H1 (cell line): ENCODE measurements at regions not wholly inside any gene's neighbourhood (a gene's known extent, or its start where the extent isn't known, plus 50 kb on each side); places are given as distances from the start of the nearest gene placed in this dataset.
A peak's percentile ranks its signal among the peaks of the same experiment; 100 is the strongest.

Source experiments
- CTCF ChIA-PET: fragments of 300-600 bp; sonication (Branson Sonifier 250); formaldehyde crosslinking; loops from one replicate; lab custom pipeline; 2021; ENCODE audit not compliant: partially characterized antibody; lab: Charles Lee
- POLR2A ChIA-PET: fragments of 300-600 bp; sonication (Branson Sonifier 250); formaldehyde crosslinking; loops from one replicate; lab custom pipeline; 2021; ENCODE audit warnings: inconsistent platforms; ENCODE audit not compliant: partially characterized antibody; lab: Charles Lee
- DNase-seq, 2 experiments: peaks; one replicate each; pipeline versions ENCODE4 v3.0.0 to v3.0.0-alpha.2; 2010 to 2022; ENCODE audit warnings: low spot score in 2 of 2, low read depth in 1 of 2, mixed read lengths in 1 of 2
- FAIRE-seq: peaks from 2 replicates; lab custom pipeline; 2011; peaks lifted over from hg19 to GRCh38; lab: Jason Lieb, UNC
- H2AFZ ChIP-seq: 2 replicates; pipeline ENCODE4 v1.8.1; 2012; ENCODE audit warnings: low read length, inconsistent platforms
- H2AK5ac ChIP-seq: 2 replicates; pipeline ENCODE4 v1.6.1; 2013; ENCODE audit warnings: low read depth, low read length
- H2BK120ac ChIP-seq: replicated peaks from 2 replicates; pipeline ENCODE3; 2013; ENCODE audit warnings: low read depth, low read length, inconsistent platforms
- H2BK12ac ChIP-seq: 2 replicates; pipeline ENCODE4 v1.6.1; 2013; ENCODE audit warnings: low read depth, low read length
- H2BK15ac ChIP-seq: 2 replicates; pipeline ENCODE4 v1.6.1; 2013; ENCODE audit warnings: low read length
- H2BK20ac ChIP-seq: 2 replicates; pipeline ENCODE4 v1.6.1; 2013; ENCODE audit warnings: low read length
- H2BK5ac ChIP-seq: 2 replicates; pipeline ENCODE4 v1.6.1; 2013; ENCODE audit warnings: low read depth, low read length
- H3K14ac ChIP-seq: 2 replicates; pipeline ENCODE4 v1.6.1; 2013; ENCODE audit warnings: inconsistent platforms; ENCODE audit not compliant: insufficient read length
- H3K18ac ChIP-seq: 2 replicates; pipeline ENCODE4 v1.6.1; 2013; ENCODE audit warnings: low read length; ENCODE audit errors: extremely low read depth
- H3K23ac ChIP-seq: 2 replicates; pipeline ENCODE4 v1.6.1; 2013; ENCODE audit warnings: inconsistent platforms; ENCODE audit not compliant: insufficient read length
- H3K23me2 ChIP-seq: 2 replicates; pipeline ENCODE4 v1.6.1; 2013; ENCODE audit warnings: low read depth, low read length
- H3K27ac ChIP-seq: 2 replicates; pipeline ENCODE4 v1.6.1; 2011; ENCODE audit warnings: low read depth, low read length, inconsistent platforms
- H3K27me3 ChIP-seq, 4 experiments: replicated peaks in 1 of 4; 1 replicate in 1 of 4; 2 replicates in 3 of 4; pipeline versions ENCODE4 v1.6.1 to v1.8.1; 2011 to 2013; ENCODE audit warnings: low read length in 3 of 4, mild to moderate bottlenecking in 3 of 4, inconsistent platforms in 2 of 4, mixed read lengths in 2 of 4, moderate library complexity in 1 of 4; ENCODE audit not compliant: control insufficient read depth in 3 of 4, insufficient read depth in 3 of 4; ENCODE audit errors: extremely low read depth in 1 of 4
- H3K36me3 ChIP-seq, 4 experiments: 2 replicates each; pipeline versions ENCODE4 v1.6.1 to v1.8.1; 2011 to 2013; ENCODE audit warnings: mild to moderate bottlenecking in 4 of 4, low read length in 3 of 4, moderate library complexity in 2 of 4, control low read depth in 1 of 4, inconsistent platforms in 1 of 4; ENCODE audit not compliant: insufficient read depth in 4 of 4, control insufficient read depth in 2 of 4
- H3K4ac ChIP-seq: replicated peaks from 2 replicates; pipeline ENCODE3; 2013; ENCODE audit warnings: low read length, low read depth, mixed read lengths, inconsistent platforms; ENCODE audit not compliant: insufficient read length
- H3K4me1 ChIP-seq, 4 experiments: replicated peaks in 1 of 4; 1 replicate in 1 of 4; 2 replicates in 3 of 4; pipeline versions ENCODE4 v1.6.1 to v1.8.1; 2011 to 2013; ENCODE audit warnings: low read length in 3 of 4, inconsistent platforms in 2 of 4, mixed read lengths in 1 of 4; ENCODE audit not compliant: insufficient read depth in 4 of 4, control insufficient read depth in 3 of 4
- H3K4me2 ChIP-seq, 2 experiments: 2 replicates each; pipeline versions ENCODE4 v1.6.1 to v1.8.1; 2011 to 2013; ENCODE audit warnings: low read depth in 2 of 2, low read length in 2 of 2, control low read depth in 1 of 2, inconsistent platforms in 1 of 2, mild to moderate bottlenecking in 1 of 2; ENCODE audit not compliant: insufficient read depth in 1 of 2
- H3K4me3 ChIP-seq, 4 experiments: fragments of 200-600, 300-600 bp in 1 of 4; sonication (generic), shearing (Covaris generic), sonication (Bioruptor Twin) in 1 of 4; 2 replicates each; pipeline versions ENCODE4 v1.5.1 to v1.8.1; 2011 to 2016; ENCODE audit warnings: low read length in 4 of 4, low read depth in 3 of 4, control low read depth in 2 of 4, inconsistent platforms in 2 of 4, mild to moderate bottlenecking in 2 of 4, mixed read lengths in 1 of 4, moderate library complexity in 1 of 4; ENCODE audit not compliant: insufficient read depth in 2 of 4; ENCODE audit errors: extremely low read depth in 1 of 4
- H3K56ac ChIP-seq: replicated peaks from 2 replicates; pipeline ENCODE3; 2013; ENCODE audit warnings: low read depth, mild to moderate bottlenecking, mixed read lengths, low read length, inconsistent platforms; ENCODE audit not compliant: insufficient read length
- H3K79me1 ChIP-seq: 2 replicates; pipeline ENCODE4 v1.6.1; 2013; ENCODE audit warnings: low read depth, low read length, control low read depth
- H3K79me2 ChIP-seq, 2 experiments: 2 replicates each; pipeline versions ENCODE4 v1.6.1 to v1.8.1; 2012 to 2013; ENCODE audit warnings: low read length in 2 of 2, mild to moderate bottlenecking in 2 of 2, inconsistent platforms in 1 of 2; ENCODE audit not compliant: insufficient read depth in 2 of 2, control insufficient read depth in 1 of 2
- H3K9ac ChIP-seq, 4 experiments: replicated peaks in 1 of 4; 1 replicate in 1 of 4; 2 replicates in 3 of 4; pipeline versions ENCODE4 v1.6.1 to v1.8.1; 2011 to 2013; ENCODE audit warnings: low read depth in 3 of 4, low read length in 3 of 4, control low read depth in 2 of 4, mild to moderate bottlenecking in 2 of 4, moderate library complexity in 2 of 4, inconsistent platforms in 1 of 4; ENCODE audit errors: extremely low read depth in 1 of 4
- H3K9me3 ChIP-seq, 2 experiments: 2 replicates each; pipeline versions ENCODE4 v1.6.1 to v1.8.1; 2012 to 2013; ENCODE audit warnings: mild to moderate bottlenecking in 2 of 2, moderate library complexity in 2 of 2, control low read depth in 1 of 2, inconsistent platforms in 1 of 2, low read depth in 1 of 2, low read length in 1 of 2, mixed read lengths in 1 of 2; ENCODE audit not compliant: insufficient read depth in 2 of 2
- H4K20me1 ChIP-seq, 2 experiments: replicated peaks in 1 of 2; 2 replicates each; pipeline versions ENCODE3 to v1.8.1; 2011 to 2013; ENCODE audit warnings: inconsistent platforms in 2 of 2, low read length in 2 of 2, mild to moderate bottlenecking in 1 of 2; ENCODE audit not compliant: insufficient read depth in 2 of 2, control insufficient read depth in 1 of 2
- H4K5ac ChIP-seq: 2 replicates; pipeline ENCODE4 v1.6.1; 2013; ENCODE audit warnings: low read length, low read depth, mixed read lengths, inconsistent platforms; ENCODE audit not compliant: insufficient read length
- H4K8ac ChIP-seq: 2 replicates; pipeline ENCODE4 v1.8.0; 2013; ENCODE audit warnings: mild to moderate bottlenecking, moderate library complexity, low read length, inconsistent platforms; ENCODE audit not compliant: insufficient read depth; ENCODE audit errors: extremely low read depth
- H4K91ac ChIP-seq: replicated peaks from 2 replicates; pipeline ENCODE3; 2013; ENCODE audit warnings: low read length, mixed read lengths, inconsistent platforms; ENCODE audit not compliant: insufficient read length
- EZH2 ChIP-seq: fragments of 200-600 bp; sonication (generic); IDR thresholded peaks from 2 replicates; pipeline ENCODE4 v1.7.1; 2012; ENCODE audit warnings: low read depth, mild to moderate bottlenecking, moderate library complexity, low read length, inconsistent platforms; ENCODE audit not compliant: severe bottlenecking
- KDM4A ChIP-seq: IDR thresholded peaks from one replicate; pipeline ENCODE4 v1.7.1; 2012; ENCODE audit warnings: low read depth, mild to moderate bottlenecking, moderate library complexity, low read length, inconsistent platforms; ENCODE audit not compliant: severe bottlenecking
- whole genome bisulfite sequencing, 2 experiments: shearing (Covaris generic) in 1 of 2; methylation state at CpG; one replicate each; pipeline versions ENCODE4 v1.1.6 to v1.1.7; 2013 to 2015; ENCODE audit warnings: low lambda C conversion rate in 2 of 2, mixed read lengths in 2 of 2, inconsistent platforms in 1 of 2, low coverage in 1 of 2, missing lambda C conversion rate in 1 of 2; ENCODE audit not compliant: insufficient replicate concordance in 2 of 2, insufficient coverage in 1 of 2, insufficient read length in 1 of 2; ENCODE audit errors: extremely low coverage in 1 of 2, missing lambda C conversion rate in 1 of 2; 5-methylcytosine and 5-hydroxymethylcytosine counted together

DNA sequence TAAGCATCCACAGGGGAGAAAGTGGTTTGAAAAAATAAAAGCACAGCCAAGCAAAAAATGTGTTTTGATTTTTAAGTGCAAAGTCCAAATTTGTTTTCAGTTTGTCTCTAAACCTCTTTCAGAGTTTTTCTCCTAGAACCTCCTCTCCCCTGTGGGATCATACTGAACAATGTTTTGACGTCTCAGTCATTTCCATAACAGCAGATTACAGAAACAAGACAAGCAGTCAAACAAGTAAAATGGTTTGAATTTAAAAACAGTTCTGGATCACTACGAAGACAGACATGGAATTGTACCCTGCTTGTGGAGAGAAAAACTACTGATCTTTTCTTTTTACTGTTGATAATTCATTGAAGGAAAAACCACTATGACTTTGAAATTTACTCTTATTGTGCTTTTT lies 245.7 kb upstream of the CNTN4 start:
- Histone ChIP-seq H2BK5ac (no peak overlapping the region), H3K9ac (no peak overlapping the region), H2AK5ac (no peak overlapping the region), H2AFZ (peak overlapping the region; percentile 79; the same call in 1 of the 2 replicates), H4K8ac (no peak overlapping the region), H3K14ac (no peak overlapping the region), H3K18ac (no peak overlapping the region), H3K56ac (no peak overlapping the region), H3K79me1 (no peaks in the 10 kb centered on the region), H2BK120ac (no peak overlapping the region), H4K91ac (no peak overlapping the region), H2BK12ac (no peak overlapping the region), H4K5ac (no peak overlapping the region), H3K36me3 (no peaks in the 10 kb centered on the region), H3K79me2 (no peaks in the 10 kb centered on the region), H3K4me3 (no peak overlapping the region), H2BK15ac (no peak overlapping the region), H3K23me2 (no peaks in the 10 kb centered on the region), H3K4me2 (no peak overlapping the region), H4K20me1 (no peaks in the 10 kb centered on the region), H3K27ac (no peak overlapping the region), H2BK20ac (no peak overlapping the region), H3K4ac (no peak overlapping the region), H3K4me1 (no peaks in the 10 kb centered on the region), H3K9me3 (no peaks in the 10 kb centered on the region), H3K27me3 (no peaks in the 10 kb centered on the region), H3K23ac (no peak overlapping the region)
- ChIA-PET POLR2A (no interaction called here), CTCF (no interaction called here)
- FAIRE-seq (no peak), DNase-seq (no peak)
- 82% methylated on average over 2 of the region's 2 CpGs; no CpG with 5 or more reads in 1 of the 2 experiments for WGBS, 2 experiments
- TF ChIP-seq EZH2 (no peak), KDM4A (no peak)
